NCI-H2107 (cell line): ENCODE measurements at regions not wholly inside any gene's neighbourhood (a gene's known extent, or its start where the extent isn't known, plus 50 kb on each side); places are given as distances from the start of the nearest gene placed in this dataset.
A peak's percentile ranks its signal among the peaks of the same experiment; 100 is the strongest.

ENCODE experiments used
- DNase-seq: peaks from one replicate; lab custom pipeline; 2025; lab: John Stamatoyannopoulos, UW

GRCh38 chr6:113142671-113143174 is 714.4 kb upstream of the MARCKS start:
- no peak for DNase-seq

GRCh38 chr6:113143206-113143605 is 713.9 kb upstream of the MARCKS start:
- DNase-seq: no peak

- DNase-seq: no peak
Measured at GRCh38 chr6:113144117-113144516, 713.0 kb upstream of the MARCKS start.

GRCh38 chr6:113146878-113147277 is 710.3 kb upstream of the MARCKS start:
- DNase-seq: no peak

- DNase-seq: no peak
Measured at GRCh38 chr6:113147544-113147943, 709.6 kb upstream of the MARCKS start.

GRCh38 chr6:113148566-113148965 is 708.6 kb upstream of the MARCKS start:
- DNase-seq: no peak

- no peak for DNase-seq
Measured at GRCh38 chr6:113149511-113149910, 707.6 kb upstream of the MARCKS start.

- no peak for DNase-seq
Measured at GRCh38 chr6:113160306-113161017, 696.7 kb upstream of the MARCKS start.

- no peak for DNase-seq
Measured at GRCh38 chr6:113161018-113161315, 696.2 kb upstream of the MARCKS start.

GRCh38 chr6:113162739-113163138 is 694.4 kb upstream of the MARCKS start:
- no peak for DNase-seq

GRCh38 chr6:113168057-113168456 is 689.1 kb upstream of the MARCKS start:
- DNase-seq: no peak

GRCh38 chr6:113169484-113169883 is 687.7 kb upstream of the MARCKS start:
- DNase-seq: no peak

- DNase-seq: no peak
Measured at GRCh38 chr6:113170454-113170853, 686.7 kb upstream of the MARCKS start.

GRCh38 chr6:113171882-113172281 is 685.3 kb upstream of the MARCKS start:
- DNase-seq: no peak

- DNase-seq: peak; percentile 18
Measured at GRCh38 chr6:113172531-113172966, 684.6 kb upstream of the MARCKS start.

- DNase-seq: no peak
Measured at GRCh38 chr6:113178349-113178748, 678.8 kb upstream of the MARCKS start.

- no peak for DNase-seq
Measured at GRCh38 chr6:113181164-113181563, 676.0 kb upstream of the MARCKS start.

- DNase-seq: no peak
Measured at GRCh38 chr6:113182370-113183141, 674.6 kb upstream of the MARCKS start.

- no peak for DNase-seq
Measured at GRCh38 chr6:113184291-113184690, 672.9 kb upstream of the MARCKS start.

- DNase-seq: no peak
Measured at GRCh38 chr6:113184736-113185135, 672.4 kb upstream of the MARCKS start.

- DNase-seq: no peak
Measured at GRCh38 chr6:113185299-113185698, 671.8 kb upstream of the MARCKS start.

GRCh38 chr6:113187661-113188060 is 669.5 kb upstream of the MARCKS start:
- no peak for DNase-seq

GRCh38 chr6:113188962-113189361 is 668.2 kb upstream of the MARCKS start:
- no peak for DNase-seq

- no peak for DNase-seq
Measured at GRCh38 chr6:113190170-113190569, 667.0 kb upstream of the MARCKS start.
